ENCODE measurements at regions not wholly inside any gene's neighbourhood (a gene's known extent, or its start where the extent isn't known, plus 50 kb on each side); places are given as distances from the start of the nearest gene placed in this dataset.
"Not testable (repeated sequence)": the region's sequence is repeated elsewhere in the genome, so short reads cannot be mapped to it uniquely, and the experiment has no call there.

DNA sequence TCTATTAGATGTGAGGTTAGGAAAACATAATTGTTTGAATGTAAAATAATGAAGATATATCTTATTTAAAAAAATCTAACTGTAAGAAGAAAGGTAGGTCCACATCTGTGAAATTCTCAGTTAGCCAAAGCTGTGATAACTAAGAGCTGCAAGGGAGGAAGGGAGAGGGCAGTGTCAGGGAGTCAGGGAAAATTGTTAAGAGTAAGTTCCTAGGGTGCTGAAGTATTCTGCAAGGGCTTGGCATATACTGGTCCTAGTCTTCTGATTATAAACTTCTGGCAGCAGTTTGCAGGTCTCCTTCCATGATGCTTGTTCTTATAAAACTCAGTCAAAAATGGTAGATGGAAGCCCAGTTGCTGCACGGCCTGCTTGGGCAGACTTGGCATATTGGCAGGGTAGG, 233.2 kb downstream of the NMUR2 start:
- no peak for DNase-seq

DNA sequence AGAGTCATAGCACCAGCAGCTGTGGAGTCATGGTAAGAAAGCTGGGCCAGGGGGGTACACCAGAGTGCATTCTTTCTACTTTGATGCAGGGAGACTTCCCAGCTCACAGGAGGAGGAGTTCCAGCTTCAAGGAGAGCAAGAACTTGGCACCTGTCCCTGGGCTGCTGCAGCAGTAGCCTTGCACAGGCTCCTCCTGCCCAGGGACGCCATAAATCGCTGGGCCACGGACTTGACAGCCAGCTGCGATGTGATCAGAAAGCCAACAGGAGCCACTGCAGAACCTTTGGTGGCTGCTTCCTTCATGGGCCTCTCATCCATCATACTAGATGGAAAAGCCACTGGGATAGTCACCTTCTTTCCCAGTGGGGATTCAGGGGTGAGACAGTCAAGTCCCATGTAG, 234.7 kb downstream of the NMUR2 start:
- no peak for DNase-seq

DNA sequence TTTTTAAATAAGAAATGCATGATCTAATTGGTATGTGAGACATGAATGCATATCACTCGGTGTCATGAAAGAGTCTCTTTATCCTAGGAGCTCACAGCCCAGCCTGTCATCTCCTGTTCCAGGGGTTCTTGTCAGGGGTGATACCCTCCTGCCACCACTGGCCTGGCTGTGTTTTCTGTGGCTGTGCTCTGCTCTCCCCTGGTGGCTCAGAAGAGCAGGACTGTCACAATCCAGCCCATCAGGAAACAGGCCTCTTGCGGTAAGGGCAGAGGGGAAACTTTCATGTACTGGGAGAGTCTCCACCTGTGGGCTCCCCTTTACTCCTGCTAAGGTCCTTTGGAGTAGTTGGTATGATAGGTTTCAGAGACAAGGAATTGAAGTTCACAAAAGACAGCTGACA, 240.2 kb upstream of the GLRA1 start:
- DNase-seq = no peak

DNA sequence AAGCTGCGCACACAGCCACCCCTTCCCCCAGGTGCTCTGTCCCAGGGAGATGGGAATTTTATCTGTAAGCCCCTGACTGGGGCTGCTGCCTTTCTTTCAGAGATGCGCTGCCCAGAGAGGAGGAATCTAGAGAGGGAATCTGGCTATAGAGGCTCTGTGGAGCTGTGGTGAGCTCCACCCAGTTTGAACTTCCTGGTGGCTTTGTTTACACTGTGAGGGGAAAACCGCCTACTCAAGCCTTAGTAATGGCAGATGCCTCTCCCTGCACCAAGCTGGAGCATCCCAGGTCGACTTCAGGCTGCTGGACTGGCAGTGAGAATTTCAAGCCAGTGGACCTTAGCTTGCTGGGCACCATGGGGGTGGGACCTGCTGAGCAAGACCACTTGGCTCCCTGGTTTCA, 235.2 kb upstream of the GLRA1 start:
- DNase-seq = not testable (repeated sequence)

DNA sequence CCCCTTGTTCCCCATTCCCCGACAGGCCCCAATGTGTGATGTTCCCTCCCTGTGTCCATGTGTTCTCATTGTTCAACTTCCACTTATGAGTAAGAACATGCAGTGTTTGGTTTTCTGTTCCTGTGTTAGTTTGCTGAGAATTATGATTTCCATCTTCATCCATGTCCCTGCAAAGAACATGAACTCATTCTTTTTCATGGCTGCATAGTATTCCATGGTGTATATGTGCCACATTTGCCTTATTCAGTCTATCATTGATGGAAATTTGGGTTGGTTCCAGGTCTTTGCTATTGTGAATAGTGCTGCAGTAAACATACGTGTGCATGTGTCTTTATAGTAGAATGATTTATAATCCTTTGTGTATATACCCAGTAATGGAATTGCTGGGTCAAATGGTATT, 229.8 kb upstream of the GLRA1 start:
- not testable (repeated sequence) for DNase-seq

DNA sequence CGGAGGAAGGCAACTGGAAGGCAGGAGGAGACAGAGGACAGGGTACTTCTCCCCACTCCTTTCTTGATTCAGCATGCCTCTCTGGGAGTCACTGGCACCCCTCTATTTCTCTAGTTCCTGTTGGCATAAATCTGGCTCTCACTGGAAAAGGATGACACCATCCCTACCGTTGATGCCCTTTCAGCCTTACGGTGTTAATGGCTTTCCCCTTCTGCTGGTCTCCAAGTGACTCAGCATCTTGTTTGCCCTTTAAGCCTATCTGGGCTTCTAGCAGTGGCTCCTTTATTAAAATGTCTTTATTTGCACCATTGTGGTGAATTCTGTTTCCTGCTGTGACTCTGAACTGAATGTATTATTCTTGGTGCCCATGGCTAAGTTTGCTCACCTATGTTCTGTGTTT, 227.3 kb upstream of the GLRA1 start:
- DNase-seq = no peak

DNA sequence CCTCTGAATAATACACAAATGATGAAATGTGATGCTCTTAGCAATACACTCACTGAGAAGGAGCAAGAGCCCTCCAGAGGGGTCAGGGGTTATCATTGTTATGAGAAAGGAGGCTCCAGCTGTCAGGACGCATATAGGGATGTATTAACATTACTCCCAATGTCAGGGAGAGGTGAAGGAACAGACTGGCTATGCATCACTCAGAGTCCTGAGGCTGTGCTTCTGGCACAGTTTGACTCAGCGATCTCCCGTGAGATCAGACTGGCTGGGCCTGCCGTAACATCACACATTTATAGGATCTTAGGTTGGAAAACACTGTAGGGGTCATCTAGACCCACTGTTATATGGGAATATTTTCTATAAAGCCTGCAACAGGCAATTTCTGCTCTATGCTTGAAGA, 226.5 kb upstream of the GLRA1 start:
- no peak for DNase-seq

DNA sequence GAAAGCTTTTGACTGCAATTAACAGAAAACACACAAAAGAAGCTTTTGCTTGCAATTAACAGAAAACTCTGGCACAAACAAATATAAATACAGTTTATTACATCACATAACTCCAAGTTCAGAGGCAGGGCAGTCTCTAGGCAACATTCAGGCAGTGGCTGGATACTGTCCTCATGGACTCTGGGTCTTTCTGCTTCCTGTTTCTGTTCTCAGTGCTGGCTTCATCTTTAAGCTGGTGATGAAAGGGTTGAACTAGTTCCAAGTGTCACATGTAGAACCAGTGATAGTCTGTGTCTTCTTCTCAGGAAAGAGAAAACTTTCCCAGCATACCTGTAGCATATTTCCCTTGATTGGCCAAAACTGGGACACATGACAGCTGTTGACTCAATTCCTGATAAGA, 222.6 kb upstream of the GLRA1 start:
- no peak for DNase-seq

DNA sequence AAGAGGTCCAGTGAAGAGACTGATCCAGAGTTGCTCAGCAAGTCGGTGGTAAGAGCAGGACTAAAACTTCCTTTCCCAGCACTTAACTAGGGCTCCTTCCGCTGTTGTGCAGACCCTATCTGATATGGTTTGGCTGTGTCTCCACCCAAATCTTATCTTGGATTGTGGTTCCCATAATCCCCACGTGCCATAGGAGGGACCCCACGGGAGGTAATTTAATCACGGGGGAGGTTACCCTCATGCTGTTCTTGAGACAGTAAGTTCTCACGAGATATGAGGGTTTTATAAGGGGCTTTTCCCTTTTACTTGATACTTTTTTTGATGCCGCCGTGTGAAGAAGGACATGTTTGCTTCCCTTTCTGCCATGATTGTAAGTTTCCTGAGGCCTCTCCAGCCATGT, 221.9 kb upstream of the GLRA1 start:
- DNase-seq = no peak

DNA sequence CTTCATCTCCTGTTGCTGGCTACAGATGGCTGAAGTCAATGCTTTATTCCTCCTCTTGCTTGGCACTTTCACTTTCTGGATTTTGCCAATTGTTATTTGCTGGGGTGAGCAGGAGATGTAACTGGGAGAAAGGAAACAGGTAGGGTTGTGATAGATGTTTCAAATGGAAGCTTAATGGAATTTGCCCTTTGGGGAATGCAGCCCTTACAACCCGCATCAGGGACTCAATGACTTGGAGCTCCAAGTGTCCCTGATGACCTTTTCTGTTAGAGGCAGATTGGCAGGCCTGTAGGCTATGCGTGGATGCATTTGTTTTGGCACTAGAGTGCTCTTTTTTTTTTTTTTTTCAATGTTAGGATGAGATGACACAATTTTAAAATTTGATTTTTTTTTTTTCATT, 219.9 kb upstream of the GLRA1 start:
- no peak for DNase-seq

DNA sequence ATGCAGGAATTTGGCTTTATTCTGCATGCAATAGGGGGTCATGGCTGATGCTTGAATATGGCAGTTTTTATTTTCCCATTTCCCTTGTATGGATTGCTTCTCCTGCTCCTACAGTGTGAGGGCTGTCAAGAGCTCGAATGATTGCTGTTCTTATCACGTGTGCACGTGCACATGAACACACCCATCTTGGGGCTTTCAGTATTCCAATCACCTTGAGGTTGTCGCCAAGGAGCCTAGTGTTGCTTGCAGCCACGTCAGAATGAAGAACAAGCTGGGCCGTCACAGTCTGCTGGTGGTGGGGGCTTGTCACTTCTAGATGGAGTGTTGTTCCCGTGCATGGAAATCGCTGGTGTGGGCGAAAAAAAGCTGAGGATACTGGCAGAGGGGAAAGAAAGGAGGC, 219.4 kb upstream of the GLRA1 start:
- no peak for DNase-seq

DNA sequence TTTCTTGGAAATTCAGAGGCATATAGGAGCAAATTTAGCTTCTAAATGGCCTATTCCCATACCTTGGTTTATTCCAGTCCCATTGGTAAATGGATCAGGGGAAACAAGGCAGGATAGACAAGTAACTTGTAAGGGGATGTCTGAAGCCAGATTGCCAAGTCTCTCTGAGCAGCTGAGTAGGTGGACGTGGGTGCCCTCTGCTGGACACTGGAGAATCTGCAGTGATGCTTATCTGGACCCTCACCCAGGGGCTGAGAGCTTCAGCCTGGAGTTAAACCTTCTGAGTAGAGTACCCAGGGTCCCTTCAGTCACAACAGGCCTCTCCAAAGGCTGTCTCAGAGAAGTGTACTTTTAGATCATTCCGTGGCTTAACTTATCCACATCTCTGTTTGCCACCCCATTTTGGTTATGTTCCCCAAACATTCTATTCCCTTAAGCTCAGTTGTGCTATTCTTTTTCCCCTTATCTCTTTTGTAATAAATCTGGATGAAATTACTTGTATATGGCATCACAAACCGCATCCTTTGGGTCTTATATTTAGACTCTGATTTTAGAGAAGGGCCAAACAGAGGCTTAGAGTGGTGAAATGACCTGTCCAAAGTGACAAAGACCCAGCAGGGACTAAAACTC, 218.3 kb upstream of the GLRA1 start:
- peak; percentile 17 to 54 for DNase-seq

DNA sequence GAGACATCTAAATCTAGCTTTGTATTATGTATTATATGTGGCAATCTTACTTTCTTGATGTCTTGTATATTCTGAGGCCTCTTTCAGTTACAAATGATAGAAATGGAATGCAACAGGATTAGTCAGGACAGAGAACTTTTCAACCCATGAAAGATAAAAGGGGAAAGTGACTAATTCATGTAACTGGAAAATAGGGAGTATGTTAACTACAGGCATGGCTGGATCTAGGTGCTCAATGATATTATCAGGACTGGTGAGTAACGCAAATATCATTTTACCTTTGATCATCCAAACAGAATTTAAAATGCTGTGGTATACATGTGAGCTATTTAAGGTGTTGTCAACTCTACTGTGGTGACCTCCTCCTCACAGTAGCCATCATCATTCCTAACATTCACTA, 215.7 kb upstream of the GLRA1 start:
- no peak for DNase-seq

DNA sequence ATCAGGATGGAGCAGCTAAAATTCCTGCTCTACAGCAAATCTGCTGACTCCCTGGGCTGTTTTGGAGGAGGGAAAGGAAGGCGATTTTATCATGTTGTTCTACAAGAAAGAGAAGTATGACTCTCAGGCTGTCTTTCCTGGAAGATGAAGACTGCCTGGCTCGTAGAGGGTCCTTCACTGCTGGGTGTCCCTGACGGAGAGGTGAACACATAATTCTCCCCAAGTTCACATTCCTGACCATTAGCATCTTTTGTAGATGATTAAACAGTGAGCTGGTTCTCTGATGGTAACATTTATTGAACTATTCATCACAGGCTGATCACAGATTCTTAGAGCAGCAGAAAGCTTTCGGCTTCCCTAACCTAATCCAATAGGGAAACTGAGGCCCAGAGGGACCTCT, 212.4 kb upstream of the GLRA1 start:
- no peak for DNase-seq

DNA sequence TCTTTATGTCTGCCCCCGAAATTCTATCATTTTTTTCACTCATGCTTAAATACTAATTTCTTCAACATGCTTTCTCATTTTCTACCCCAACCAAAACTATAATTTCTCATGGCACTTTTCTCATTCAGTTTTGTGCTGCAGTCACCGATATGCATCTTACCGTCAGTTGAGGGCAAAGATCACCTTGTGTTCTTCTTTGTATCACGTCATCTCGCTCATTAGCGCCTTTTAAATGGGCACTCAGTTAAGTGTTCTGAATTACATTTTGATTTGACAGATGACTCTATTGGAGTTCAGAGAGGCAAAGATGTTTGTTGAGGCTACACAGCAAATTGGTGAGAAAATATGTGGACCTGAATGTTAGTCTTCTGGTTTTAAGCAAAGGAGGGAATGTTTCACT, 211.7 kb upstream of the GLRA1 start:
- DNase-seq = no peak

DNA sequence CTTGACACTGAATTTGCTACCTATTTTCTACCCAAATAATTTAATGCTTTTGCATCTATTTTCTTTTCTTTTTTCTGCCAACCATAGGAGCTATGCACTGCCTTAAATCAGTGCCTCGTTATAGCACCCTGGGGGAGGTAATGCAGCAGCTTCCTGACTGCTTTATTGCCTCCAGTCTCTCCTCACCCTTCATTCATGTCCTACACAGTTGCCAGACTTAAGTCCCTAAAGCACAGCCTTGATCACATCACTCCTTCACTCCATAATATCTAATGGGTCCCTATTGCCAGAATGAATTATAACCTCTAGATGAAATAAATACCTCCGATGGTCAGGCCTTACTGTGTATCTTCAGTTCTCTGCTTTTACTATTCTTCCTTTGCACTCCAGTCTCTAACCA, 211.2 kb upstream of the GLRA1 start:
- DNase-seq = no peak

DNA sequence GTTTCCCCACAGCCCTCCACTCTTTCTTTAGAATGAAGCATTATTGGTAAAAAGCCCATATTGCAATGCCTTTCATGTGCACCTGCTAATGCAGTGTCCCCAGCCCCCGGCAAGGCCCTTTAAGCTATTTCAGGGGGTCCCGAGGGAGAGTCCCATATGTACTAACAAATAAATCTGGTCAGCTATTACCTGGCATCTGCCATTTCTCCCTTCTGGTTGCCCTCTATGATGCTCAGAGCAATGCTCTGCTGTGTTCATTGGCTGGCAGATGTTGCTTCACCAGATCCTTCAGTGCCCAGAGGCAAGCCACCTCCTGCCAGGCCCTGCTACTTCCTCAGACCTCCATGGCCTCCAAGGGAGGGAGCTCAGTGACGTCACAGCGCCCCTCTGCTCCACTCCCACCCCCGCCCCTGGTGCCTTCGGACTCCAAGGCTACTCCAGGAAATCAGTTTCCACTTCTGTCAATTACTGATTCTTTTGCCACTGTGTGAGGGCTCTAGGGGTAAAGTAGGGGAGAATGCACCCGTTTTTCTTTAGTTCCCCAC, 201.1 kb upstream of the GLRA1 start:
- peak; percentile 85 to 95 for DNase-seq

DNA sequence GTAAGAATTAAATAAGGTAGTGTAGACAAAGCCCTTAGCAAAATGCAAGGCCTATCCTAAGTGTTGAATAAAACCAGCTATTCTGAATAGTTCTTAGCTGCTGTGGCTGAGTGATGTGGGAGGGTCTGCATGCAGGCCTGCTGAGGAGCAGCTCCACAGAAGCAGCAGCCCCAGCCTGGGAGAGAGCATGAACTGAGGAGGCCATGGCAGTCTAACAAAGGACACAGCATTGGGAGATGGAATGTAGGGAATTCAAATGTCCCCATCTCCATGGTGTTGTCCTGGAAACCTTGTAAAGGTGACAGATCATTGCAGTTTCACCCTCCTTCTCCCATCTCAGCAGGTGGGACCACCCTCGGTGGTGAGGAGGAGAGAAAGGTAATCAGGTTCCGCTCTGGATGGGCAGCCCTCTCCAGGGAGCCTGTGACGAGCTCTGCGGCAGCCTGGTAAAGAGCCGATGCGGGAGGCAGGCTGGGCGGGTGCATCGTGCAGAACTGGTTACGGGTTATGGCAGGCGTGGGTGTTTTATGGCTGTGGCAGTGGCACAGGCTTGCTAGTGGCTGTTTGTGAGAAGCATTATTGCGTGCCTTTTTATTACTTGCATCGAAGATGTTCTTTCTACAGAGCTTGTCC, 199.9 kb upstream of the GLRA1 start:
- no peak for DNase-seq

DNA sequence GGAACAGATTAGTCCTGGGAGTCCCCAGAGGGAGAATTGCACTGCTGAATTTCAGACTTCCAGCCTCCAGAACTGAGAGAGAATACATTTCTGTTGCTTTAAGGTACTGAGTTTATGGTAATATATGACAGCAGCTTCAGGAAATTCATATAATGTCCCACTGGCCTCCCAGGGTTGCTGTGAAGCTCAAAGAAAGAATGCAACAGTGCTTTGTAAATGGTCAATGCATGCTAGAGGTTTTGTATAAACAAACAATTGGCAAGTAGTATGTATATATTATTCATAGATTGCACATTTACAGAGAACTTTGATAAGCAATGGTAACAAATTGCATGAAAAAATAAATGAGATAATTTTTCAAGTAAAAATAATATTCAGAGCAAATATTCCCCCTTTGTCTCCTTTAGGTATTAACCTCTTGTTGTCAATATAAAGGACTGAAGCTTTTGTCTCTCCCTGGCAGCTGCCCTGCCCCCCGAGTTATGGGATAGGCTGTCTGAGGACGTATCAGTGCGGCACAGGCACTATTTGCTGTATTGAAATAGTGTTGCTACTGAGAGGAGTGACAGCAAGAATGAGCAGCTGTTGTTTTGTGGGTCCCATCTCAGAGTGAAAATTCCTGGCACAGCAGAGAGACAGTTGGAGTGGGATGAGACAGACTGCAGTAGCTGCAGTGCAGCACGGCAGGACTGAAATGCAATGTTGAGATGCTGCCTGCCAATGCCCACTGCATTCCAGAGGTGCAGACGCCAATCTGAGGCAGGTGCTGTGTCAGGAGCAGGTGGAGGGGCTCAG, 194.2 kb upstream of the GLRA1 start:
- DNase-seq = peak in 1 of 2 experiments; percentile 7

DNA sequence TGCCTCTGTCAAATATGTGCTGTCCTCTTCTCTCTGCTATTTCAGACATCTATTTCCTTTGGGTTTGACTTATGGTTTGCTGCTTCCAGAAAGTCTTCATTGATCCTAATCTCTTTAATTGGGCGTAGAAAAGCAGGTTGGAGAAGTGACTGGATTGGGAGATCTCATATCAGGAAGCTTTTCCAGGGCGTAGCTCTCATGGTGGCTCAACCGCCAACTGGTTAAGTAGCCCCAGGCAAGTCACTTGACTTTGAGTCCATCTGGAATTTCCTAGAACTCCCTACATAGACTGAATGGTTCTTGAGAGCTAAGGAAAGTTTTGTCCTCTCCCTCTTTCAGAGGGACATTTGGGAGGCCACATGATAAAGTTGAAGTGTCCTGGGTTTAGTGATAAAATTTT, 192.3 kb upstream of the GLRA1 start:
- DNase-seq = peak; percentile 19 to 50

DNA sequence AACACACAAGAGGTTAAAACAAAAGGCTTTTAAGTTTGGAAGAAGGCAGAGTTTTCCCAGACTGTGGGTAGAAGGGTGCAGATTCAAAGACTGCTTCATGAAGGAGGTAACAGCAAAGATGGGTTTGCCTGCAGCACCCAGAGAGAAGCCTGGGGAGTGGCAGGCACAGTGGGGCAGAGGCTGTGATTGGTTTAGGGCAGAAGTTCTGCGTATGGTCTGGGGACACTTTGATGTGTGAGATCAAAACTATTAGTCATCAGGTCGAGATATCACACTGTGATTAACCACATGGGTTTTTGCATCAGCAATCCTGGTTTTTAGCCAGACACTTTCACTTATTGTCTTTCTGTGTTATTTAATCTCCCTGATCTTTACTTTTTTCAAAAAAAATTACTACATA, 188.8 kb upstream of the GLRA1 start:
- DNase-seq = no peak

DNA sequence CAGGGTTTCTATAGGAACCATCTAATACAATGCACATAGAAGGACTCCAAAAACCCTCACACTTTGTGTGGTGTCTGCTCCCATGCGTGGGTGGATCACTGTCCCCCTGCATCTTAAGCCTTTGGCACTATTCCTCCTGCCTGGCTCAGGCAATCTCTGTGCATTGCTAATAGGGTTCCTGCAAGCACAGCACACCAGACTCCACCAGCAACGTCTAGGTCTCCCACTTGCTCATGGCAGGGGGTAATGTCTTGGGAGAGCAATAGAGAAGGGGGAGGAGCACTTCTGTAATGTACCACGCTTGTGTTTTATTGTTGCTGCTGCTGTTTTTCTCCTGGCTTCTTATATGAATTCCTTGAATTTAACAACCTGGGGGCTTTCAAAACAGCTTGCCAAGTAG, 182.6 kb upstream of the GLRA1 start:
- no peak for DNase-seq

DNA sequence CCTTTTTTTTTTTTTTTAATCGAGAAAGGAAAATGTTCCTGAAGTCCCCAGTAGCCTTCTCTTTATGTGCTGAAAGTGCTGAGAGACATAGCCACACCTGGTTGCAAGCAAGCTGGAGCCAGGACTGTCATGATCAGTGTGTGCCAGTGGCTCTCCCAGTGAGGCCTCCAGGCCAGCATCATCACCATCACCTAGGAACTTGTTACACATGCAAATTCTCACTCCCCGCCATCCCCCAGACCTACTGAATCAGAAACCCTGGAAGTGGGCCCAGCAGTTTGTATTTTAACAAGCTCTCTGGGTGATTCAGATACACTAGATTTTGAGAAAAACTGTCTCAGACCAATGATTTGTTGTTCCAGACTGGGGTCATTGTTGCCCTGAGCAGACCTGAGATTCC, 181.9 kb upstream of the GLRA1 start:
- DNase-seq = no peak

DNA sequence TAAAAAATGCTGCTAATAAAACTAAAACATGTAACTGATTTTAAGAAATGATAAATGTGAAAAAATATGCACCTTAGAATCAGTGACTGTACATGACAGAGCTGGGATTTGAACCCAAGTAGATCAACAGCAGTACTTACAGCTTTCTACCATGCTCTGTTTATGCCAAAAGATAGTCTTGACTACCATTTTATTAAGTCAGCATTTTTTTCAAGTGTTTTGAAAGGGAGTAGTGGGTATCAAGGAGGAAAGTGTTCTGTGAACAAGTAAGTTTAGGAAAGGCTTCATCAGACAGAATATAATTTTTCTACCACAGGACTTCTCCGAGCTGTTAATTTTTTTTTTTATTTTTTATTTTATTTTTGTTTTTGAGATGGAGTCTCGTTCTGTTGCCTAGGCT, 180.4 kb upstream of the GLRA1 start:
- no peak for DNase-seq

Measured in NCI-H524 (cell line).